HG02642 (cell line): ENCODE measurements at regions not wholly inside any gene's neighbourhood (a gene's known extent, or its start where the extent isn't known, plus 50 kb on each side); places are given as distances from the start of the nearest gene placed in this dataset.

Experiments
- ATAC-seq: cut with Tn5 transposase; IDR thresholded peaks from one replicate; pipeline ENCODE4 v1.9.1; 2021; ENCODE audit warnings: mild to moderate bottlenecking; ENCODE audit not compliant: unreplicated experiment, poor library complexity

DNA sequence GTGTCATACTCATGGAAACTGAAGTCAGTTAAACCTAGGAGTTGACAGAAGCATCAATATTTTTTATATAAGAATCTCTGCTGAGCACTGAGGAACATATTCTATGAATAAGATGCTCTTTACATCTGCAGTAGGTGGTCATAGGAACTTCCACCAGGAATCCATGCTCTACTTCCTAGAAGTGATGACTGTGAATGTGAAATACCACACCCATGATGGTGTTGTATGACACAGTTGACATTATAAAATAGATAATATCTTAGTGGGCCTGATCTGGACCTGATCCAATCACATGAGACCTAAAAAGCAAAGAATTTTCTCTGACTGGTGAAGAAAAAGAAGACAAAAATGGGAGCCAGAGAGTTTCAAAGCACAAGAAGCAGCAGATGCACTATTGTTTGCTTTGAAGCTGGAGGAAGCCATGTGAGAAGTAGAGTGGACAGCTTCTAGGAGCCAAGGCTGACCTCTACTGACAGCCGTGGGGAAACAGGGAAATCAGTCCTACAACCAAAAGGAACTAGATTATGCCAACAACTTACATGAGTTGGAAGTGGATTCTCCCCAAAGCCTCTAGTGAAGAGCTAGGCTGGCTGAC is 68.6 kb upstream of the HS3ST1 start:
- ATAC-seq, result no peak

GRCh38 chr4:11496351-11496829 is 67.7 kb upstream of the HS3ST1 start:
- no peak for ATAC-seq

- no peak for ATAC-seq
These were observed 67.1 kb upstream of the HS3ST1 start for GRCh38 chr4:11495818-11496217.

DNA sequence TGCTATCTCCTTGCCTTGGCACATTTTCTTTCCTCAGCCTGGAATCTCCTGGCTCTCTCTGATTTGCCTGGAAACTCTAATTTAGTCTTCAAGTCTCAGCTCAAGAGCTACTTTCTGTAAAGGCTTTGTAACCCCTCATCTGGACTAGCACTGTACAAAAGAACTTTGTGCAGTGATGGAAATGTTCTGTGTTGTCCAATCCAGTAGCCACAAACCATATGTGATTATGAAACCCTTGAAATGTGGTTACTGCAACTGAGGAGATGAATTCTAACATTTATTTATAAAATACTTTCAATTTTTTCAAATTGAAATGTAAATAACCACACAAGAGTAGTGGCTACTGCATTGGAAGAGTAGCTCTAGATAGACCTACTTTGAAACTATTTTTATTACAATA is 66.6 kb upstream of the HS3ST1 start:
- ATAC-seq, result no peak

GRCh38 chr4:11494232-11494631 is 65.5 kb upstream of the HS3ST1 start:
- no peak for ATAC-seq

DNA sequence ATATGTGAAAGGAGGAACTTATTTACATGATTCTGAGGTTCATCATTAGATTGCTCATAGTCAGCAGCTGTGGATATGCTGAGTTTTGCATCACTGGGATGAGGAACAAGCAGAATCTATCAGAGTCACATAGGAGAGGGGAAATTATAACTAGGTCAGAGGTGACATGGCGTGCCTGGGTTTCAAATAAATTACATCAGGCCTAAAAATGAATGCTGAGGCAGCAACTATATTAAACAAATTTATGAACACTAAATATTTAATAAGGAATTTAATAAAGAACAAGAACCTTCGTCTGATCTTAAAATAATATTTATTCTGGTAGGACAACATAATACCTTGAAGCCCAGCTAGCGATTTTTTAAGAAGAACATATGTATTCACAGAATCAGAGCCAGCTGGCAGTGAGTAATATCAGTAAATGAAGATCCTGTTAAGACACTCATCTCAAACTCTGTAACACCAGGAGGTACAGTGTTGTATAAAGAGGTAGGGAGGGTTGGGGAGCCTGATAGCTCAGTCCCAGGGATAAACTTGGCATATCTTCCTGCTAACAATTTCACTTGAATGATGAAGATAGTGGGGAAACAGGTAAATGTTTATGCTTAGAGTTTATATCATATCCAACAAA is 60.9 kb upstream of the HS3ST1 start:
- no peak for ATAC-seq

- no peak for ATAC-seq
These were observed 60.2 kb upstream of the HS3ST1 start for GRCh38 chr4:11488657-11489452.

DNA sequence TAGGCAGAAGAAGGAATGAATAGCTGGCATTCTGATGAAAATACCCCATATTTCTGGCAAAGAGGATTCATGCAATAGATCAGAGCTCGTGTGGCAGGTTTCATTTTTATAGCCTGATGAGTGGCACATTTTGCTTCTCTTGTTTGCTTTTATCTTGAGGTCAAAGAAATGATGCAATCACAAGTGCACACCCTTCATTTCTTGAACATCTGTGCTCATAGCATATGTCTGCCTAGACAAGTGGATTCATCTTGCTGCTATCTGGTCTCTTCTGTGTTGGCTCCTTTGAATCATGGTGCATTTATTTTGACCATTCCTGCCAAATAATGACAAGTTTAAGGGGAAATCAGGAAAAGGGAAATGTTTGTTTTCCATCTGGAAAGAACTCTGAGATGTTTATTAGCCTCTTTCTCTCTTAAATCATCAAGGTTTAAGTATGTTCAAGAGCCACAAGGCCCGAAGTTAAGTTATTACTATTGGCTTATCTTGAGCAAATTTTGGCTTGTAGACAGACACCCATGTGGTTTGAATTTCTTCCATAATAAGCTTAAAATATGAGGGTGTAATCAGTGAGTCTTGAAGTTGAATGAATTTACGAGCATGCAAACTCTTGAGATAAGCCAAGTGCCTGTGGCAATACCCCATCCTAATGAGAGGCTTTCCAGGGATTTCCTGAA is 59.3 kb upstream of the HS3ST1 start:
- no peak for ATAC-seq

GRCh38 chr4:11487139-11487538 is 58.4 kb upstream of the HS3ST1 start:
- no peak for ATAC-seq

DNA sequence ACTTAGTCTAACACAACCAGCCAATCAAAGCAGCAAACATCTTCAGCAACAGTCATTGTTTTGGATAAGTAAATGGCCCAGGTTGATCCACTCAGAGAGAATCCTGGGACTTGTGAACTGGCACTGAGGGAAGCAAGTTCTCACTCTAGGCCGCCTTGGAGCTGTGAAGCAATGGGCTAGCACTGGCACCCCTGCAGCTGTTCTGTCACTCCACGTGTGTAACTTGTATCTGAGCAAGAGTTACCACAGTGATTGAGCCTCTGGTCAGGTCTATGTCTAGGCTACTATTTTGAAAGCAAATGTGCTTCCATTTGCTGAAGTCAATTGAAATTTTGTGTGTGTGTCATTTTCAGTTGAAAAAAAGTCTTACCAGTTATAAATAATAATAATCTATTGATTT is 57.2 kb upstream of the HS3ST1 start:
- no peak for ATAC-seq

GRCh38 chr4:11484531-11484930 is 55.8 kb upstream of the HS3ST1 start:
- ATAC-seq, result no peak

GRCh38 chr4:11483046-11483445 is 54.4 kb upstream of the HS3ST1 start:
- no peak for ATAC-seq

GRCh38 chr4:11480683-11481082 is 52.0 kb upstream of the HS3ST1 start:
- ATAC-seq, result peak; percentile 89
